Gastrocnemius medialis (tissue), 4 donors: ENCODE measurements at regions not wholly inside any gene's neighbourhood (a gene's known extent, or its start where the extent isn't known, plus 50 kb on each side); places are given as distances from the start of the nearest gene placed in this dataset.

ENCODE experiments used
- CTCF ChIP-seq, 5 experiments: fragments of 450-650 bp in 3 of 5; fragments of 200-600 bp in 2 of 5; sonication (generic) in 2 of 5; IDR thresholded peaks in 4 of 5; conservative IDR thresholded peaks in 1 of 5; 1 replicate in 4 of 5; 2 replicates in 1 of 5; pipeline ENCODE4 v1.5.1; 2016 to 2019; ENCODE audit warnings: antibody characterized with exemption in 5 of 5, mild to moderate bottlenecking in 3 of 5, moderate library complexity in 3 of 5
- POLR2A ChIP-seq, 2 donors: fragments of 450-650 bp; IDR thresholded peaks; one replicate each; pipeline ENCODE4 v1.6.1; 2017; ENCODE audit warnings: antibody characterized with exemption in 2 of 2, mild to moderate bottlenecking in 2 of 2, moderate library complexity in 2 of 2

- no peak for TF ChIP-seq CTCF (IDR thresholded peaks at IDR 0.05 in 4 of 5, conservative IDR thresholded peaks at IDR 0.05 in 1 of 5)
- no peak for TF ChIP-seq POLR2A (IDR thresholded peaks at IDR 0.05)
These were observed 57.8 kb upstream of the CTBP2 start for GRCh38 chr10:125217990-125218675.
